OCI-LY3 (cell line): ENCODE measurements at regions not wholly inside any gene's neighbourhood (a gene's known extent, or its start where the extent isn't known, plus 50 kb on each side); places are given as distances from the start of the nearest gene placed in this dataset.

Experiments used
- EZH2phosphoT487 ChIP-seq: fragments of 200-600 bp; shearing (Covaris generic); IDR thresholded peaks from 2 replicates; pipeline ENCODE4 v1.6.1; 2018; ENCODE audit warnings: antibody characterized with exemption, mixed run types, low read depth
- TF ChIP-seq, protein P1 (sequence below): fragments of 200-600, 300-600 bp; sonication (generic); IDR thresholded peaks from 2 replicates; pipeline ENCODE4 v1.5.1; 2014; ENCODE audit warnings: antibody characterized with exemption, low read length, low read depth

DNA sequence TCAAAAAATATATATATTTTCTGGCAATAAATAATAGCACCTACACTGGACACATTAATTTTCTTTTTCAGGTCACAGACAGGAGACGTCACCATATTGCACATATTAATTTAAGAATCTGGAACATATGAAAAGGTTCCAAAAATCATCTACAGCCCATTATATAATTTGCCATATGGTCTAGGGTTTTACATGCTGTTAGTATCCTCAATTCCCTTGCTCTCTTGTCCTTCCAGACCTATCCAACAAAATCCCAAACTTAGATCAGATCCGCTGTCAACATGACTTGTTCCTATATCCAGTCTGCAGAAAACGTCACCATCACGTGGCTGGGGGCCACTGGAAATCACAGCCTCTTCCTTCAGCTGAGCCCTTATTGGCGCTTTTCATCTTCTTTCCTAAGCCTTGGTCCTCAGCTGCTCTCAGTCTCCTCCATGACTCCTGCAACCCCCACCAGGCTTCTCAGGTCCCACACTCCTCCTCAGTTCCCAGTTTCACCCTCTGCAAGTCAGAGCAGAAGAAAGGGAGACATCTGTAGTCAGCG is 192.0 kb upstream of the GATB start:
- TF ChIP-seq, protein P1, sequence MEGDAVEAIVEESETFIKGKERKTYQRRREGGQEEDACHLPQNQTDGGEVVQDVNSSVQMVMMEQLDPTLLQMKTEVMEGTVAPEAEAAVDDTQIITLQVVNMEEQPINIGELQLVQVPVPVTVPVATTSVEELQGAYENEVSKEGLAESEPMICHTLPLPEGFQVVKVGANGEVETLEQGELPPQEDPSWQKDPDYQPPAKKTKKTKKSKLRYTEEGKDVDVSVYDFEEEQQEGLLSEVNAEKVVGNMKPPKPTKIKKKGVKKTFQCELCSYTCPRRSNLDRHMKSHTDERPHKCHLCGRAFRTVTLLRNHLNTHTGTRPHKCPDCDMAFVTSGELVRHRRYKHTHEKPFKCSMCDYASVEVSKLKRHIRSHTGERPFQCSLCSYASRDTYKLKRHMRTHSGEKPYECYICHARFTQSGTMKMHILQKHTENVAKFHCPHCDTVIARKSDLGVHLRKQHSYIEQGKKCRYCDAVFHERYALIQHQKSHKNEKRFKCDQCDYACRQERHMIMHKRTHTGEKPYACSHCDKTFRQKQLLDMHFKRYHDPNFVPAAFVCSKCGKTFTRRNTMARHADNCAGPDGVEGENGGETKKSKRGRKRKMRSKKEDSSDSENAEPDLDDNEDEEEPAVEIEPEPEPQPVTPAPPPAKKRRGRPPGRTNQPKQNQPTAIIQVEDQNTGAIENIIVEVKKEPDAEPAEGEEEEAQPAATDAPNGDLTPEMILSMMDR = no peak
- no peak for TF ChIP-seq EZH2phosphoT487
